Parathyroid adenoma (tissue), 2 donors: ENCODE measurements at regions not wholly inside any gene's neighbourhood (a gene's known extent, or its start where the extent isn't known, plus 50 kb on each side); places are given as distances from the start of the nearest gene placed in this dataset.

Experiments
- H2AFZ ChIP-seq: fragments of 300-600 bp; sonication (generic); one replicate; pipeline ENCODE4 v1.7.0; 2017; ENCODE audit warnings: antibody characterized with exemption, mild to moderate bottlenecking
- H3K27ac ChIP-seq: fragments of 300-600 bp; sonication (generic); one replicate; pipeline ENCODE4 v1.7.0; 2017
- H3K27me3 ChIP-seq: fragments of 300-600 bp; sonication (generic); one replicate; pipeline ENCODE4 v1.7.0; 2017; ENCODE audit warnings: low read length; ENCODE audit not compliant: control insufficient read depth, insufficient read depth
- H3K36me3 ChIP-seq: fragments of 300-600 bp; sonication (generic); one replicate; pipeline ENCODE4 v1.7.0; 2017; ENCODE audit warnings: low read length; ENCODE audit not compliant: control insufficient read depth, insufficient read depth
- H3K4me1 ChIP-seq: fragments of 300-600 bp; sonication (generic); one replicate; pipeline ENCODE4 v1.7.0; 2017; ENCODE audit warnings: control low read depth
- H3K4me2 ChIP-seq: fragments of 300-600 bp; sonication (generic); one replicate; pipeline ENCODE4 v1.7.0; 2017; ENCODE audit warnings: low read length
- H3K4me3 ChIP-seq: fragments of 300-600 bp; sonication (generic); one replicate; pipeline ENCODE4 v1.7.0; 2017; ENCODE audit warnings: low read depth, low read length
- H3K79me2 ChIP-seq: fragments of 300-600 bp; sonication (generic); one replicate; pipeline ENCODE4 v1.7.0; 2017; ENCODE audit warnings: control low read depth
- H3K9ac ChIP-seq: fragments of 300-600 bp; sonication (generic); one replicate; pipeline ENCODE4 v1.7.0; 2017; ENCODE audit warnings: mild to moderate bottlenecking
- H3K9me3 ChIP-seq: fragments of 300-600 bp; sonication (generic); one replicate; pipeline ENCODE4 v1.7.0; 2017; ENCODE audit warnings: low read length; ENCODE audit not compliant: control insufficient read depth
- CTCF ChIP-seq: fragments of 300-600 bp; sonication (generic); IDR thresholded peaks from one replicate; pipeline ENCODE4 v1.7.0; 2017; ENCODE audit warnings: antibody characterized with exemption, mild to moderate bottlenecking
- donor health status: primary hyperparathyroidism.

- Histone ChIP-seq H3K9me3 (no peaks in the 10 kb centered on the region), H3K36me3 (no peaks in the 10 kb centered on the region), H3K4me2 (no peak overlapping the region), H3K79me2 (no peaks in the 10 kb centered on the region), H3K4me3 (no peak overlapping the region), H3K9ac (no peak overlapping the region), H3K4me1 (no peaks in the 10 kb centered on the region), H3K27me3 (no peaks in the 10 kb centered on the region), H2AFZ (no peak overlapping the region), H3K27ac (no peak overlapping the region)
- no peak for TF ChIP-seq CTCF
Measured at GRCh38 chr7:53101026-53101425, 65.6 kb downstream of the POM121L12 start.

- H3K4me1 ChIP-seq, result no peaks in the 10 kb centered on the region
- no peak overlapping the region for H3K9ac ChIP-seq
- no peak overlapping the region for H3K4me3 ChIP-seq
- H3K79me2 ChIP-seq, result no peaks in the 10 kb centered on the region
- H3K27ac ChIP-seq, result no peak overlapping the region
- H3K36me3 ChIP-seq, result no peaks in the 10 kb centered on the region
- TF ChIP-seq CTCF, result no peak
- H3K4me2 ChIP-seq, result no peak overlapping the region
- no peaks in the 10 kb centered on the region for H3K9me3 ChIP-seq
- no peak overlapping the region for H2AFZ ChIP-seq
- no peaks in the 10 kb centered on the region for H3K27me3 ChIP-seq
Measured at GRCh38 chr7:53110425-53110824, 75.0 kb downstream of the POM121L12 start.

- Histone ChIP-seq H3K79me2 (no peaks in the 10 kb centered on the region), H3K27me3 (no peaks in the 10 kb centered on the region), H3K4me3 (no peak overlapping the region), H3K9me3 (no peaks in the 10 kb centered on the region), H3K9ac (no peak overlapping the region), H2AFZ (no peak overlapping the region), H3K36me3 (no peaks in the 10 kb centered on the region), H3K27ac (no peak overlapping the region), H3K4me2 (no peak overlapping the region), H3K4me1 (no peaks in the 10 kb centered on the region)
- no peak for TF ChIP-seq CTCF
Measured at GRCh38 chr7:53111031-53111430, 75.6 kb downstream of the POM121L12 start.

GRCh38 chr7:53113424-53113823, 78.0 kb downstream of the POM121L12 start:
- no peaks in the 10 kb centered on the region for H3K36me3 ChIP-seq
- TF ChIP-seq CTCF, result no peak
- no peak overlapping the region for H3K4me2 ChIP-seq

GRCh38 chr7:53119514-53119941, 84.1 kb downstream of the POM121L12 start:
- no peaks in the 10 kb centered on the region for H3K9me3 ChIP-seq
- TF ChIP-seq CTCF, result no peak
- no peaks in the 10 kb centered on the region for H3K79me2 ChIP-seq
- H3K4me2 ChIP-seq, result no peak overlapping the region
- no peak overlapping the region for H3K27ac ChIP-seq
- H2AFZ ChIP-seq, result no peak overlapping the region
- no peaks in the 10 kb centered on the region for H3K4me1 ChIP-seq
- no peak overlapping the region for H3K4me3 ChIP-seq
- H3K9ac ChIP-seq, result no peak overlapping the region
- H3K27me3 ChIP-seq, result no peaks in the 10 kb centered on the region
- no peaks in the 10 kb centered on the region for H3K36me3 ChIP-seq

More at GRCh38 chr7:53113424-53113823, 78.0 kb downstream of the POM121L12 start:
- Histone ChIP-seq H3K79me2 (no peaks in the 10 kb centered on the region), H3K27ac (no peak overlapping the region), H3K9ac (no peak overlapping the region), H2AFZ (no peak overlapping the region), H3K4me3 (no peak overlapping the region), H3K9me3 (no peaks in the 10 kb centered on the region), H3K27me3 (no peaks in the 10 kb centered on the region), H3K4me1 (no peaks in the 10 kb centered on the region)
